GM12891 (cell line): ENCODE measurements at regions not wholly inside any gene's neighbourhood (a gene's known extent, or its start where the extent isn't known, plus 50 kb on each side); places are given as distances from the start of the nearest gene placed in this dataset.
"Not testable (repeated sequence)": the region's sequence is repeated elsewhere in the genome, so short reads cannot be mapped to it uniquely, and the experiment has no call there.

Experiments used
- DNase-seq: peaks from one replicate; pipeline ENCODE4 v3.0.0; 2011; ENCODE audit warnings: low spot score; ENCODE audit not compliant: insufficient read length
- FAIRE-seq: peaks from 2 replicates; lab custom pipeline; 2011; peaks lifted over from hg19 to GRCh38; lab: Jason Lieb, UNC
- PAX5 ChIP-seq: IDR thresholded peaks from 2 replicates; pipeline ENCODE4 v1.6.1; 2011; ENCODE audit warnings: low read length, moderate library complexity, mild to moderate bottlenecking; ENCODE audit not compliant: insufficient read depth, severe bottlenecking
- POLR2A ChIP-seq: IDR thresholded peaks from 2 replicates; pipeline ENCODE4 v1.6.1; 2011; ENCODE audit warnings: low read depth, low read length, control low read depth
- POLR2AphosphoS5 ChIP-seq: IDR thresholded peaks from 2 replicates; pipeline ENCODE4 v1.6.1; 2011; ENCODE audit warnings: low read depth, low read length, control low read depth
- POU2F2 ChIP-seq: IDR thresholded peaks from 2 replicates; pipeline ENCODE4 v1.6.1; 2011; ENCODE audit warnings: low read depth, mild to moderate bottlenecking, control low read depth, low read length, moderate library complexity
- SPI1 ChIP-seq: IDR thresholded peaks from 2 replicates; pipeline ENCODE4 v1.6.1; 2011; ENCODE audit warnings: low read depth, low read length, control low read depth
- TAF1 ChIP-seq: IDR thresholded peaks from 2 replicates; pipeline ENCODE4 v1.6.1; 2011; ENCODE audit warnings: low read depth, low read length, control low read depth

DNA sequence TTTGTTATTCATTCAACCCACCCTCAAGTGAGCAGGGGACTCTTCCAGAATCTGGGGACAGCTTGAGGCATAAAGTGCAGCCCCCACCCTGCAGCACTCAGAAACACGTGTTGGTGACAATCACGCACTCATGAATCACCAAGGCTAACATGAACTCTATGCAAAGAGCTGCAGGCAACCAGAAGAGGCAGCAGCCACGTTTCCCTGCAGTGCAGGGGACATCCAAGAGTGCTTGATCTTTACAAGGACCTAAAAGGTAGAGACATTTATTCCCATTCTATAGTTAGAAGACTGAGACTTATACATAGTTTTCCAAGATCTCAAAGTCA is 135.2 kb upstream of the GDF10 start:
- no peak for FAIRE-seq
- DNase-seq, result no peak
- TF ChIP-seq PAX5 (no peak), TAF1 (no peak), SPI1 (no peak), POU2F2 (no peak), POLR2A (no peak), POLR2AphosphoS5 (no peak)

DNA sequence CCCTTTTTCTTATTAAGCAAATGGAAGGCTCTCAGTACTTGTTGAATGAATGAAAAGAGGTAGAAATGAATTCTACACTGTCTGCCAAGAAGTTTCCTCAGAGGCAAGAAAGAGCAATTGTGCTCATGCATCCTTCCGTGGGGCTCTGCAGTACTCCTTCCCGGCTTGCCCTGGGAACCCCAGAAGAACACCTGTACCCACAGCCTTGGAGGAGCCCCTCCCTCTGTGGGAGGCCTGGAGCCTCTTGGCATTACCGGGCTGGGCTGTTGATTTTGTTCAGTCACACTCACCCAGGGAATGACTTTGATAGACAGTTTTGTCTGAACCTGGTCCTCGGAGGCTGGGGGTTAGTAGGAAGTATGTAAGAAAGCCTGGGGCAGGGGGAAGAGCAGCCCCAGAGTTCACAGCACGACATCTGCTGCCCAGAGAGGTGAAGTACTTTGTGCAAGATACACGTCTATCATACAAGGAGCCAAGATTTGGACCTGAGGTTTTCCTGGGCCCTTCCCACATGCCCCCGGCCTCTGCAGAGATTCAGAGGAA is 134.8 kb upstream of the GDF10 start:
- no peak for FAIRE-seq

DNA sequence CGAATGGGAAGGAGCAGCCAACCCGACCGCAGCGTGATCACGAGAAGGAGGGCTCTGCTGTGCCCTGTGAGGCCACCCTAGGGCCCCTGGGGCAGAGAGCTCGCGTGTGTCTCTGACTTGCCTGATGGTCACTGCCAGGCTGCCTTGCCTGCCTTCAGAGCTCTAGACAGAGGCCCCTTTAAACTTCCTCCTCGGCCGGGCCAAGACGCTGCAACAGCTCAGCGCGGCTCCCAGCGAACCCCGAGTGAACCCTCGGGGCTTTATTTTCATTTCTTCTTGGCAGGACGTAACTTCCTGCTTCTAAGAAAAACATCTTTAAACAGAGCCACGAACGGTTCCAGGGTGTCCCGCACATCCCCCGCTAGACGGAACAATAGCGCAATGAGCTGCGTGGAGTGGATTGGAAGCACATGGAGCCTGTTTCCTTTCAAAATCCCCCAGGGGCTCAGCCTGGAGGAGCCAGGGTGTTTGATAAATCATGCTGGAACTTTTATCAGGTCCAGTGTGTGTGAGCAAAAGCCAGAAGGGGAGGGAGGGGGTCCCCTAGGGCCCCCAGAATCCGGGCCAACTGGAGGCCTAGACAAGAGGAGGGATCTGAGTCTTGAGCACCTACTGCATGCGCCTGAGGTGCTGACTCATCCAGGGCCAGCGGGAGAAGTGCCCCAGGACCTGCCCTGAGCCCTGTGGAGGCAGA is 134.1 kb upstream of the GDF10 start:
- DNase-seq (no peak), FAIRE-seq (no peak)
- TF ChIP-seq POU2F2, result no peak
- TF ChIP-seq SPI1, result no peak
- TF ChIP-seq PAX5, result no peak
- TF ChIP-seq POLR2AphosphoS5, result no peak
- no peak for TF ChIP-seq TAF1
- TF ChIP-seq POLR2A, result no peak

More for the DNA sequence above, 134.8 kb upstream of the GDF10 start:
- no peak for DNase-seq
- TF ChIP-seq PAX5, result no peak
- TF ChIP-seq POLR2A, result no peak
- TF ChIP-seq POU2F2, result no peak
- TF ChIP-seq POLR2AphosphoS5, result no peak
- no peak for TF ChIP-seq SPI1
- TF ChIP-seq TAF1, result no peak

DNA sequence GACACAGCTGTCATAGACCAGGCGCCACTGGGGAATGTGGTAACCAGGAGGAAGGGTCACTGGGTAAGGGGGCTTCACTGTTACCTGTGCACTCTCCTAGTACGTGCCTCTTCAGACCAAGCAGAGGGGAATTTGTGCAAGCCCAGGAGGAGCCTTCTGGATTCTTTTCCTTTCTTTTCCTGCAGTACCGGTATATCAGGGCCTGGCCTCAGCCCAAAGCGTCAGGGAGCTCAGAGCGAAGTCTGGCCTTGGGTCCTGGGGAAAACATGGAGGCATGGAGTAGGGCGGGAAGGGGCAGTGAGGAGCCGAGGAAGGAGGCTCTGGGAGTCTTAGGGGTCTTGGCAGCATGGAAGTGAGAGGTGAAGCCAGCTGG is 133.6 kb upstream of the GDF10 start:
- no peak for FAIRE-seq
- no peak for DNase-seq

DNA sequence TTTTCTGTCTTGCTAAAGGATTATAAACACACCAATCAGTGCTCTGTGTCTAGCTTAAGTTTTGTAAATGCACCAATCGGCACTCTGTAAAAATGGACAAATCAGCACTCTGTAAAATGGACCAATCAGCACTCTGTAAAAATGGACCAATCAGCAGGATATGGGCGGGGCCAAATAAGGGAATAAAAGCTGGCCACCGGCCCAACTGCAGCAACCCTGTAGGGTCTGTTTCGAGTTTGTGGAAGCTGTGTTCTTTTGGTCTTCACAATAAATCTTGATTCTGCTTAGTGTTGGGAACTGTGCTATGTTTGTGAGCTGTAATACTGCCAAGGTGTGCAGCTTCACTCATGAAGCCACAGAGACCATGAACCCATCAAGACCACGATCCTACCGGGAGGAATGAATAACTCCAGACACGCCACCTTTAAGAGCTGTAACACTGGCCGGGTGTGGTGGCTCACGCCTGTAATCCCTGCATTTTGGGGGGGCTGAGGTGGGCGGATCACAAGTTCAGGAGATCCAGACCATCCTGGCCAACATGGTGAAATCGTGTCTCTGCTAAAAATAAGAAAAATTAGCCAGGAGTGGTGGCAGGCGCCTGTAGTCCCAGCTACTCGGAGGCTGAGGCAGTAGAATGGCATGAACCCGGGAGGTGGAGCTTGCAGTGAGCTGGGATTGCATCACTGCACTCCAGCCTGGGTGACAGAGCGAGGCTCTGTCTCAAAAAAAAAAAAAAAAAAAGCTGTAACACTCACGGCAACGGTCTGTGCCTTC is 133.0 kb upstream of the GDF10 start:
- not testable (repeated sequence) for DNase-seq, FAIRE-seq

More for the DNA sequence above, 133.6 kb upstream of the GDF10 start:
- TF ChIP-seq POLR2AphosphoS5 (no peak), SPI1 (no peak), POLR2A (no peak), PAX5 (no peak), TAF1 (no peak), POU2F2 (no peak)

DNA sequence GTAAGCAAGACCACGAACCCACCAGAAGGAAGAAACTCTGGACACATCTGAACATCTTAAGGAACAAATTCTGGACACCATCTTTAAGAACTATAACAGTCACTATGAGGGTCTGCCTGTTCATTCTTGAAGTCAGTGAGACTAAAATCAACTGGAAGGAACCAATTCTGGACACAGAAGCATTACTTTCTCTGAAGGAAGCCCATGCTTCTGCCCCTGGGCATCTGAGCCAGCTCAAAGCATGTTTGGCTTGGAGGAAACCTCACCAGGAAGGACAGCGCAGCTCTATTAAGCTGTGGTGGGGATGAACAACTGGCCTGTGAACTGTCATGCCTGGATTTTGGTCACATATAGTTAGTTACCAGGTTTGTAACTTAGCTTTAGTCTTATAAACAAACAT is 132.4 kb upstream of the GDF10 start:
- no peak for FAIRE-seq
- no peak for DNase-seq
- TF ChIP-seq POLR2A, result no peak
- TF ChIP-seq TAF1, result no peak
- TF ChIP-seq PAX5, result no peak
- no peak for TF ChIP-seq POLR2AphosphoS5
- no peak for TF ChIP-seq SPI1
- TF ChIP-seq POU2F2, result no peak

DNA sequence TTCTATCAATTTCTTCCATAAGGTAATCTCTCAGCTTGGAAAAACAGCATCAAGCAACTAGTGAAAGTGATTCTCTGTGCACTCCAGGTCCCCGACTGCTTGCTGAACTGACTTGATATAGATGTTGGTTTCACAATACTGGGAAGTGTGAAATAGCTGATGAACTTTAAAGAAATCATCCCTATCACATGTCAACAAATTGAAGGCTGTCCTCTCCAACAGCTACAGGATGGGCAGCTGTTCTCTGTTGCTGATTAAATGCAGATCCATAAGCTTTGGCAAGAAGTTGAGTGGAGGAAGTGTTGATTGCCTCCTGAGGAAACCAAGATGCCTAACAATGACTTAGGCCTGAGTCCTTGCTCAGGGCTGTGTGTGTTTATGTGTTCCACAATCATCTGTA is 130.4 kb upstream of the GDF10 start:
- no peak for FAIRE-seq

DNA sequence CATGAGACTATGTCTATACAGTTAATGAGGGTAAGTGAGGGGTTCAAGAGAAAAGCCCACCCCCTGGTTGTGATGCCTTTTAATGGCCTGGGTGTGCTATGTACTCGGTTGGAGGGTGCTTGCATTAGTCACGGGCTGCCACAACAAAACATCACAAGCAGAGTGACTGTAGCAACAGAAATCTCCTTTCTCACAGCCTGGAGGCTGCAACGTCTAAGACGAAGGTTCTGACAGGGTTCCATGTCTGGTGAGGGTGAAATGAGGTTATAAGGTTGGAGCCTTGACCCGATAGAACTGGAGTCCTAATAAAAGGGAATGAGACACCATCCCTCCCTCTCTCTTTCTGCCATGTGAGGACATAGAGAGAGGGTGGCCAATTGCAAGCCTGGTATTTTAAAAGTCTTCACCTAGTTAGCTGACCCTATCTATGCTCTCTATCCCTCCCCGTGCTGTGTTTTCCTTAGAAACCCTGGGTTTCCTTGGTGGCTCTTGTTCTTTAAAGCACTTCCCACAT is 126.0 kb upstream of the GDF10 start:
- TF ChIP-seq POU2F2 (no peak), POLR2A (no peak), SPI1 (no peak), TAF1 (no peak), PAX5 (no peak), POLR2AphosphoS5 (no peak)
- DNase-seq (no peak), FAIRE-seq (no peak)

More for the DNA sequence above, 130.4 kb upstream of the GDF10 start:
- DNase-seq, result no peak
- TF ChIP-seq PAX5 (no peak), TAF1 (no peak), POLR2A (no peak), SPI1 (no peak), POLR2AphosphoS5 (no peak), POU2F2 (no peak)

DNA sequence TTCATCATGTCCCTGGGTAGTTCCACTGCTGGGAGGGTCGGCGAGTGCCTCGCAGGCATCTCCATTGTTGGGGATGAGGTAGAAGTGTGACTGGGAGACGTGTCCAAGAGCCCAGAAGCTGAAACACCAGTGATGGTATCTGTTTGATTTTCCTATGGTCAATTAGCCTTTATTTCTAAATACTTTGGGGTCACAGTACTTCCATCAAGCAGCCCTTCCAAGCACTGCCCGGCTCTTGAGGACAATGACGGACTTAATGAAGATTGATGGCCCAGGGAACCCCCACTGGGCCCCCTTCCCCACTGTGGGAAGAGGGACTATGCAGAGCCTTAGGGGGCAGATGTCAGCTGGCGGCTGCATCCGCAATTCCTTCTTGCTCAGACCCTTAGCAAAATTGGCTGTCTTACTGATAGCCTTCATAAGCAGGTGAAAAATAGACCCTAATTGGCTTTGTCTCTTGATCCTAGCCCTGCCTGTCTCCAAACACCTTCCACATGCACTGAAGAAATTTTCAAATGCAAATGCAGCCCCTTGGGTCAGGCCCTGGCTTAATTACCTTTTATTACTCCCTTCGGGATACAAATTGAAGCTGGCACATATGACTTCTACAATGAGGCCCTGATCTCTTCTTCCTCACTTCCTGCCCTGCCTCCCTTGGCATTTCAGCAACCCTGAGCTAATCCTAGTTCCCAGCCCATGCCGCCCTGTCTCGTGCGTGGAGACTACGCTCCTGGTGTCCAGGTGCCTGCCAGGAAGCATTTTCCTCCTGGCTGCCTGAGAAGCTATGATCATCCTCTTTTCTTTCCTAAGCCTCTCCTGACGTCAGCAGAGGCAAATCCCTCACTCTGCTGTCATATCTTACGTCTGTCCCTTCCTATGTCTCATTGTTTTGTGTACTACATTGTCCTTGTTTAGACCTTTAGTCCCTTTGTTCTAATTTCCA is 124.5 kb upstream of the GDF10 start:
- TF ChIP-seq PAX5, result no peak
- TF ChIP-seq POLR2A, result no peak
- TF ChIP-seq TAF1, result no peak
- TF ChIP-seq SPI1, result no peak
- no peak for TF ChIP-seq POU2F2
- no peak for TF ChIP-seq POLR2AphosphoS5
- FAIRE-seq (no peak), DNase-seq (no peak)

DNA sequence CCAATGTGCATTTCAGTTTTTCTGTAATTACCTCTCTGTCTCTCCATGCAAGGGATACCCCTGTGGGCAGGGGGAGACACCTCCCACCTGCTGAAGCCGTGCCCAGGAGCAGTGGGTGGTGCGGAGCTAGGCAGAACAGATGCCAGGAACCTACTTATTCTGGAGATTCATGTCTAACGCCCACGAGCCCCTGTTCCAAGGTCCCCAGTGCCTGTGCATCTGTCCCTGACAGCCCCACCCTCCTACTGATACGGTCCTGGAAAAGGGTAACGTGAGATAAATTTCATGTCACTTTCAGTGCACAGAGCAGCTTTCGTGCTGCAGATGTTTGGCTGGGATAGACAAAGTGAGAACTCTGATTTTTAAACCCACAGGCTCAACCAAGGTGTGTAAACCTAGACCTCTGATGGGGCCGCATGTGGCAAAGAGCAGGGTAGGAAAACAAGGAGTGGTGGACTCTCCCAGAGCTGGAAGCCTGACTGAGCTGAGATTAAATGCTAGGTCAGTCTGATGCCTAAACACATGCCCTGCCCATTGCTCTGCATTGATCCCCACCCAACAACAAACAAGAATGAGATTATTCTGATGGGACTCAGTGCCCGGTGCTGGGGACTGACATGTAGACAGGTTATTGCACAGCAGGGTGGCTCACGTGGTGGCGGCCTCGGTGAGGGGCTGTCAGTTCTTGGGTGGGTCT is 123.6 kb upstream of the GDF10 start:
- no peak for DNase-seq
- TF ChIP-seq PAX5 (no peak), POLR2A (no peak), POLR2AphosphoS5 (no peak), TAF1 (no peak), POU2F2 (no peak), SPI1 (no peak)
- FAIRE-seq, result no peak
